HG03439 (cell line): ENCODE measurements at regions not wholly inside any gene's neighbourhood (a gene's known extent, or its start where the extent isn't known, plus 50 kb on each side); places are given as distances from the start of the nearest gene placed in this dataset.
"Not testable (repeated sequence)": the region's sequence is repeated elsewhere in the genome, so short reads cannot be mapped to it uniquely, and the experiment has no call there.

Source experiments
- ATAC-seq: cut with Tn5 transposase; IDR thresholded peaks from one replicate; pipeline ENCODE4 v1.9.1; 2021; ENCODE audit warnings: mild to moderate bottlenecking, moderate library complexity; ENCODE audit not compliant: unreplicated experiment

DNA sequence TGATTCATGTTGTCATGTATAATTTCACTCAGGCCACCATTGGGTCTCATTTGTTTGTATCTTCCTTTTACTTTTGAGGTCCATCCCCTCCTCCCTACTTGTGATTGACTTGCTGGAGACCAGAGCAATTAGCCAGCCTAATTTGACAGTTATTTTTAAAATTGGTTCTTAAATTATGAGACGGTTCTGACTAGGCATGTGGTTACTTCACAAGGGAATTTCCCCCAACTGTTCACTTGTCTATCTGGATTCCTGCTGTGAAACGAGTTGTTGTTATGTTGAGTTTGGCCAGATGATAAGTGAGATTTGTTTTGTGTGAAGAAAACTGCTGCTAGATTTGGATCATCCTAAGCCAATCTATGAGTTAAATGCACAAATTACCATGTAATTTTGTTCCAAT is 359.1 kb downstream of the BARHL2 start:
- peak; percentile 66 for ATAC-seq

DNA sequence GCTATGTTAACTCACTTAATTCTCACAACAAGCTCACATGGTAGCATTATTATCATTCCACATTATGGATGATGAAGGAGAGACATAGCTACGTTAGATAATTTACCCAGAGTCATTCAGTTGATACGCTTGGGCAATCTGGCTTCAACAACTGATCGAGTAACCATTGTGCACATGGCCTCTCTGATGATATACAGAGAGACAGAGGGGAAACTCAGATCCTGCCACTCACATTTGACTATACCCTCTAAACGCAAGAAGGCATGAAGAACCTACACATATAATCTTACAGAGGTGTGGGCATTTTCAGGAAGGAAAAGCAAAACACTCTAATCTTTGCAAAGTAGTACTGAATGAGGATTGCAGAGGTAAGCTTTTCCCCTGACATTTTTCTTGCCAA is 360.1 kb downstream of the BARHL2 start:
- ATAC-seq = no peak

DNA sequence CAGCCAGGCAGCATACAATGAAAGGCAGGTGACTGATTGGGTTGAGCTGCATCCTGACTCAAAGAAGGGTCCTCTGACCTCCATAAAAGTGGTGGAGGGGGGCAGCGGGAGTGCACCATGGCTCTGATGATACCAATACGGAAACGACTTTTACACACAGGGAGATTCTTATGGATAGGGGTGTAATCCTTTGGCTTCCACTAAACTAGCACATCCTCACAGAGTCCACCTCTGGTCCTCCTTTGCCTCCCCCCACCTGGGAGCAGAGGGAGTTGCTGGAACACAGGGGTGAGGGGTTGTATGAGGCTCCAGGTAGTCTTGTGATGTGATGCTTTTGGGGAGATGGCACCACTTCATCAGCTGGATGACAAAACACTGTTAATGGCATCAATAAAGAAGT is 361.0 kb downstream of the BARHL2 start:
- no peak for ATAC-seq

DNA sequence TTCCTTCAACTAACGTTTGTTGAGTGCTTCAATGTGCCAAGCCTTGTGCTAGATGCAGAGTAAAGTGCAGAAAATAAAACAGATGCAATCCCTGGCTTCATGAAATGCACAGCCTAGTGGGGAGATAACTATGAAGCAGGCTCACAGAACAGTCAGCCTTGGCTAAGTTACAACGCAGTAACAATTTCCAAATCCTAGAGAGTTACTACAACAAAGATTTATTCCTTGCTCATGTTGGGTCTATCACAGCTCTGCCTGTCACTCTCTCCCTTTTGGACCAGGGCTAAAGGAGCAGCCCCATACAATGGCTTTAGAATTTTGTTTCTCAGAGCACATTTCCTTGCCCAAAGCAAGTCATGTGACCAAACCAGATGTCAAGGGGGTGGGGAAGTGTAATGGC is 359.8 kb downstream of the ZNF326 start:
- ATAC-seq = no peak

DNA sequence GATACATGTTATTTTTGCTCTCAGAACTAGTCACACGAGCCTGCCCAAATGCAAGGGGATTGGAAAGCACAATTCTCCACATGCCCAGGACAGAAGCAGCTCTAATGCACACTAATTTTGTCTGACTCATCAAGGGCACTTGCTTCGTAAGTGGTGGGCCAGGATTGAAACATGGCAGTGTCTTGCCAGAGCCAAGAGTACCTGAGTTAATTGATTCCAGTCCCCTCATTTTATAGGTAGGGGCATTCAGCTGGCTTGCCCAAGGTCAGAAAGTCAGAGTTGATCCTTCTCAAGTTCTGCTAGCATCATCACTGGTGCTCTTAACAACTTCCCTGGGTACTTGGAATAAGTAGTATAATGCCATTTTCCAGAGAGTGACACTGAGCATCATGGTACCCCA is 356.1 kb downstream of the ZNF326 start:
- ATAC-seq = no peak

DNA sequence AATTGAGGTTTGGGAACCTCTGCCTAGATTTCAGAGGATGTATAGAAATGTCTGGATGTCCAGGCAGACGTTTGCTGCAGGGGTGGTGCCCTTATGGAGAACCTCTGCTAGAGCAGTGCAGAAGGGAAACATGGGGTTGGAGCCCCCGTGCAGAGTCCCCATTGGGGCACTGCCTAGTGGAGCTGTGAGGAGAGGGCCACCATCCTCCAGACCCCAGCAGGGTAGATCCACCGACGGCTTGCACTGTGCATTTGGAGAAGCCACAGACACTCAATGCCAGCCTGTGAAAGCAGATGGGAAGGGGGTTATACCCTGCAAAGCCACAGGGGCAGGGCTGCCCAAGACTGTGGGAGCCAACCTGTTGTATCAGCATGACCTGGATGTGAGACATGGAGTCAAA is 354.6 kb downstream of the ZNF326 start:
- ATAC-seq = no peak

DNA sequence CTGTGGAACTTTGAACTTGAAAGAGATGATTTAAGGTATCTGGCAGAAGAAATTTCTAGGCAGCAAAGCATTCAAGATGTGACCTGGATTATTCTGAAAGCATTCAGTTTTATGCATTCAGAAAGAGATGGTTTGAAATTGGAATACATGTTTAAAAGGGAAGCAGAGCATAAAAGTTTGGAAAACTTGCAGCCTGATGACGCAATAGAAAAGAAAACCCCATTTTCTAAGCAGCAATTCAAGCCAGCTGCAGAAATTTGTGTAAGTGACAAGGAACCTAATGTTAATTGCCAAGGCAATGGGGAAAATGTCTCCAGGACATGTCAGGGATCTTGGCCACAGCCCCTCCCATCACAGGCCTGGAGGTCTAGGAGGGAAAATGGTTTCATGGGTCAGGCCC is 354.0 kb downstream of the ZNF326 start:
- no peak for ATAC-seq

DNA sequence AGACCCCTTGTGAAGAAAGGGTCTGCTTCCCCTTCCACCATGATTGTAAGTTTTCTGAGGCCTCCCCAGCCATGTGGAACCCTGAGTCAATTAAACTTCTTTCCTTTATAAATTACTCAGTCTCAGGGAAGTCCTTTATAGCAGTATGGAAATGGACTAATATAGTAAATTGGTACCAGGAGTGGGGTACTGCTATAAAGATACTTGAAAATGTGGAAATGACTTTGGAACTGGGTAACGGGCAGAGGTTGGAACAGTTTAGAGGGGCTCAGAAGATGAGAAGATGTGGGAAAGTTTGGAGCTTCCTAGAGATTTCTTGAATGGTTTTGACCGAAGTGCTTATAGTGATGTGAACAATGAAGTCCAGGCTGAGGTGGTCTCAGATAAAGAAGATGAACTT is 353.5 kb downstream of the ZNF326 start:
- ATAC-seq = not testable (repeated sequence)

DNA sequence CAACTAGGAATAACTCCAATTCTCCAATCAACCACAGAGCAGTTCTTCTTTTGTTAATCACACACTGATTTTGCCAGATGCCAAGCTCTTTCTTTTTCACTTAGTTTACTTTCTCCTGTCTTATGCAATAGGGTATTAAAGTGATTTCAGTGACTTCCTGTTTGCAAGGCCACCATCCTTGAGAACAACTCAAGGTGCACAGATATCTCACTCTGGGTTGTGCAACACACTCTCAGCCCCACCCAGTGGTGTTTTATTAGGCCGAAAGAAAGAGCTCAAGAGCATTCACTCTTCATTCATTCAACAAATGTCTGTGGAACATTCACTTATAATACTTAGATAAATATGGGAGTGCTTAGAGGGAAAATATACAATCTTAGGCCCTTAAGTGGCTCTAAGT is 352.5 kb downstream of the ZNF326 start:
- ATAC-seq = no peak

DNA sequence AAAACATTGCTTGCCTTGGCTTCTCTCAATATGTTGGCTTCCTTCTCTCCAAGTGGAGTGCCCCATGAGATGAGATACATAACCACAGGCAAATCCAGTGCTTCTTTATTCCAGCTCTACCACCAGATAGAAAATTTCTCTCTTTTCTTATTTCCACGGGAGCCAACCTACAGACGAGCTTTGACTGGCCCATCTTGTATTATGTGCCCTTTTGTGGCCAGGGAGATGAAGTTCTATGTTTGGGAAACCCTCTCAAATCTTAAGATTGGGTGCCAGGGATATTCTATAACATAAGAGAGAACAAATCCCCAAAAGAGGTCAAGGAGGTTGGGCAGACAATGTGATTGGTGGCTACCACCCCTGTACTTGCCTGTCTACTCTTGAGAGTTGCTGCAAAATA is 351.8 kb downstream of the ZNF326 start:
- ATAC-seq = no peak

DNA sequence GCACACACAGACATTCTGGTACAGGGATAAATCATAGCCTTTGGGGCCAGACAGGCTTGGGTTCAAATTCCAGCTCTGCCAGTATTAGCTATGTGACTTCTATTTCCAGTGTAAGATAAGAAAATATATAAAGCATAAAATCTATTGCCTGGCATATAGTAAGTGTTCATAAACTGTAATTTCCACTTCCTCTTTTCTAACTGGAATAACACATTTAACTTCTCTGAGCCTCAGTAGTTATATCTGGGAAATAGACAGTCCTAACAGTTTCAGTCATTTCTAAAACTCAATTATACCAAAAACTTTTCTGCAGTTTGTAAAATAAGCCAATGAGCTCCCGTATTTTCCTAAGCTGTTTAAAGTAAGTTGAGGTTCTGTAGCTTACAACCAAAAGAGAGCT is 351.4 kb downstream of the ZNF326 start:
- no peak for ATAC-seq

DNA sequence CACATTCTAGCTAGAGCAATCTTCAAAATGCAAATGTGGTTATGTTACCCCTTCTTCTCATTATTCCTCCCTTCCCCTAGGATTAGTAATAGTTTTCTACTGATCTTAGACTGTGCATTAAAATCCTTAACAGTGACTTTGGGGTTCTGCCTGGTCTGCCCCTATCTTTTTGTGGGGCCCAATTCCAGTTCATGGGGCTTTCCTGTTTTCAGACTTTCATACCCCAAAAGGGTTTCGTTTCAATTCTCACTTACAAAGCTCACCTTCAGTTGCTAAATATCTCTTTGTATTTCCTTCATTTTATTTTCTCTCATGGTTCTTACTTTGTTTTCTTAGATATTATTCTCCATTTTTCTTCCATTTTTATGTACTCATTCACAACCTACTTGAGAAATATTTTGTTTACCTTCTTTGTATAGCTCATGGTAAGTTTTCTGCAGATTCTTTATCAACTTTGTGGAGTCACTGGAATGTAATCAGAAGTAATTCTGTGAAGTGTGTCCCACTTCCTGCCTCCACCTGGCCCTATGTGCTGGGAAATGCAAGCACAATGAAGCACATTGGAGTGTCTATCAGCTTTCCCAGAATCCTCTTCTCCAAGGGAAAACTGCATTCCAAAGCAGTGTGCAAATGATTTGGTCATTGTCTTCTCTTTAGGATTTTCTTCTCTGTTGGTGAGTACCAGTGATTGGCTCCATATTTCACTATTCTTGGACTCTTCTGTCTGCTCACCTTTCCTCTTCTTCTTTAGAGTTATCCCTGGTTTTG is 350.2 kb downstream of the ZNF326 start:
- no peak for ATAC-seq

DNA sequence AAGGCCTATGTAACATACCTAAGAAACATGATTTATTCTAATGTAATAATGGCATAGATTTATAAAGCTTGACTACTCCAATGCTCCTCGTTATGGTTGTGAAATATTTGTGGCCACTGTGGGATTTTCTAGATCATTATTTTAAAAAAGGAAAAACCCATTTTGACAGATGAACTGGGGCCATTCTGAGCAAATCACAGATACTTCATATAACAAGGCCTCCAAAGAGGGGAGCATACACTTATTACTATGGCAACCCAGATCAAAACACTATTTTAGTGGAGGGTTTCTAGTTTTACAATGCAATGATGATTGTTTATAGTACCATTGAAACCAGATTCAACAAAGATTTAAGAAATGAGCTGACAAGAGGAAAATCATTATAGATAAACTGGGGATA is 346.6 kb downstream of the ZNF326 start:
- no peak for ATAC-seq

DNA sequence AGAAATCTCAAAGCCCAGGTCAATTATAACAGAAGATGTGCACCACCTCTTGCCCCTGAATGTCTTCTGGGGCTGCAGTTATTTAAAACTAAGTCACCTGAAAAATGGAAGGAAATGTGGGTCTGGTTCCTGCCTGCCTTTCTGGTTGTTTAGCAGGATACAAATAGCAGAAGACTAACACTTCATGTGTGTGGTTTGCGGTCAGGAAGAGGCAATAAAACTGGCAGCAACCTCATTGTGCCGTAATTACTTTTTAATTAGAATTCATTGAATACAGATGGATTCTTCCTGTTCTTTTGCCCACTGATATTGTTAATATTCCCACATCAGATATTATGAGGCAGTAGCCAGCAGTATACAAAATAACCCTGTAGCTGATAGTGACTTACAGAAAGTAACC is 345.7 kb downstream of the ZNF326 start:
- ATAC-seq = no peak

DNA sequence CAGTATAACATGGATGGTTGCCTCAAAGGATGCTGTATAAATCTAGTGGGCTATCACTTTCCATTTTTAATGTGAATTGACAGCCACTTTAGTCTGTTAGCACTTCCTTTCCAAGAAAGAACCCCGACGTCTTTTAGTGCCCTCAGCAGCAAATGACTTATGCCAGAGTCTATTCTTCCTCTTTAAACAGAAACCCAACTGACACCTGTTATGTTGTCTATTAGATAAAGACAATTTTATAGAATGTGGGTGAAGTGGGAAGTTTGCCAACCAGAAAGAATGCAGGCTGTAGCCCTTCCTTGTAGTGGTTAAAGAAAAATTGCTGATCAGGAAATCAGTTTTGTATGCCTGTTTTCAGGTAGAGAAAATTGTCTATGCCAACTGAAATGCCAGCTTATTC is 344.9 kb downstream of the ZNF326 start:
- ATAC-seq = no peak

DNA sequence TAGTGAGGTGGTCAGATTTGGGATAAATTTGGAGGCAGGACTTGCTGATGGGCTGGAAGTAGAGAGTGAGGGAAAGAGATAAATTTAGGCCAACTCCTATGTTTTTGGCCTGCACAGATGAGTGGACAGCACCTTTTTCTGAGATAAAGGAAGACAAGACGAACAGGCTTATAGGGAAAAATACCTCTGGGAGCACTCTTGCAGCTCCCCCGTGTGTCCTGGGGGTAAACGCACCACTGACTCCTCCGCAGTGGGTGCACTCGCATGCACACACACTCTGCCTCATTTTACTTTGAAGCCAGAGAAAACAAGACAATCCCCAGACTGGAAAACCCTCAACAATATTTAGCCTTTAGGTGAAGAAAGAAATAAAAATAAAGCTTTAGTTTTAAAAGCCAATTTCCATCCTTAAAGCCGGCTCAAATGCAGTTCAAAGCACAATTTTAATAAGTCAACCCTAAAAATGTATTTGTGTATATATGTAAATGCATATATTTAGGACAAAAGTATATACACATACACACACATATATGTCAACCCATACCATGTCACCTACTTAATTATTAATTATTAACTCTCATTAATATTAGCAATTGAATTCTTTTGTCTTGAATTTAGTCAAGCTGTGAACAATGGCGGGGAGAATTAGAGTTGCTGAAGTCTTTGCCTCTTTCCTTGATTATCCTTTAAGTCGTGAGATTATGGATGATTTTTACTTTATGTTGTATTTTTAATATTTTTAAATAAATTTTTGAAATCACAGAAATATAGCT is 341.8 kb downstream of the ZNF326 start:
- no peak for ATAC-seq

DNA sequence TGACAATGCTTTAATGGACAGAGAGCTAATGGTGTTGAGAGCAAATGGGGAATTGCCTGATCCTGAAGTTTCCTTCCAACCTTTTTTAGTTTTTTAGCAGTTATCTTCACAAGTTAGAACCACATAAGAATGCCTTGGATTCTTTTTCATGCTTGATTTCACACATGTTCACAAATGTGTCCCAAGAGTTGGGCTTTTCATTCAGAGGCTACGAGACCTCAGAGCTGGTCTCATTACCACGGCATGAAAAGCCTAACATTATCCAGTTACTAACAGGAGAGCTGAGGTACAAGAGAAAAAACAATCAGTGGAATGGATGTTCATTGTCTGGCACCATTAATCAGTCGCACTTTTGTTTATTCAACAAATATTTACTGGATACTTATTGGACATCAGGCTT is 340.6 kb downstream of the ZNF326 start:
- no peak for ATAC-seq

DNA sequence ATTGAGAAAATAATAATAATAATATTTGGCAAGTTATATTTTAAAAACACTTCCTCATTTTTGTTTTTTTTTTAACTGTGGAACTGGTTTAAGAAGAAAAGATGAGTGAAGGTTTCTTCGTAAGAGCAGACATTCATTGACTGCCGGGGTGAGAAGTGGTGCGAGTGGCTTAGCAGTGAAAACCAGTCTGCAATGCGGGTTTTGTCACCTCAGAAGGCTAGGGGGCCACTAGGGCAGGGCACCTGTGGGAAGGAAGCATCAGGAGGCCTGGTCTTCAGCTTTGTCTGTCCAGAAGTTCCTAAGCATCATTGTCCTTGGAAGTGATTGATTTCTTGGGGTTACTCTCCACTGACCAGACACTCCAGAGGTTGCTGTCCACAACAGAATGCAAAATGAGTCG is 339.2 kb downstream of the ZNF326 start:
- ATAC-seq = no peak

DNA sequence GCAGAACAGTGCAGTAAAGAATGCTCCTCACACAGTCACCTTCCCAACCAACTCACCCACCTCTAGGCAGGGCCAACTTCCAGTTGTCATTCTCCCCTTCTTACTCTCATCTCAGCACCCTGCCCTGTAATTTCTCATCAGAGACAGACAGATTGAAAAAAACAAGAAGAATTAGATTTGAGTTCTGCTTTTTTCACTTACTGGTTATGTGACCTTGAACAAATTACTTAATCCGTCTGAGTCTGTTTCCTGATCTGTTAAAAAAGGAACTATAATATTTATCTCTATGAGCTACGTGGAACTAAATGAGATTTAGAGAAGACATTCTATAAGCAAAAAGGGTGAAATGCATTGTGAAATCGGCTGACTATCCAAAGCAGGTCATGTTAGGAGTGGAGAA is 330.3 kb downstream of the ZNF326 start:
- no peak for ATAC-seq

DNA sequence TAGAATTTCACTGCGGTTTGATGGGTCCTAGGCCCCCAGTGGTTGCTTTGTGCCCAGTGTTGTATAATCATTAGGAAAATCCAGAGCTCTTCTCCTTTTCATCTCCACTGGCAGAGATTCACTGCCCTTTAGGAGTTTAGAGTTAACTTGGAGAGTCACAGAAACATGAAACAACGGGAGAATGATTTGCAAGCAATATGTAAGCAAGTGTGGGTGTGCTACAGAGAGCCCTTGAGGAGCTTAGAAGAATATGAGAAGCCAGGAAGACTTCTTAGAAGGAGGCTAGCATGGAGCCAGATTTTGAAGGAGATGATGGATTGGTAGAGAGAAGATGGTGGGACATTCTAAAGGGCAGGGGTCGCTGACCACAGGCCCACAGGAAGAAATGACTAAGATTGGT is 327.3 kb downstream of the ZNF326 start:
- ATAC-seq = no peak

DNA sequence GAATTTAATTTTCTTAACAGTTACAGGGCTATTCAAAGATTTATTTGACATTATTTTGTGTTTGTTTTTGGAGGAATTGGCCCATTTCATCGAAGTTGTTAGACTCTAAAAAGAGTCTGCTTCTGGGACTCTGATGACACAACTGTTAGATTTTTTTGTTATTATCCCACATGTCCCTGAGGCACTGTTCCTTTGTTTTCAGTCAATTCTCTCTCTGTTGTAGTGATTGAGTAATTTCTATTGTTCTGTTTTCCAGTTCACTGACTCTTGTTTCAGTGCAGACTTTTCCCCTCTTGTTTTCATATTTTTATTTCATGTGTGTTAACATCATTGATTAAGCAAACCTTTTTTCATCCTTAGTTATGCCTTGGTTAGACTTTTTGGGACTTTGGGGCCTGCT is 325.0 kb downstream of the ZNF326 start:
- no peak for ATAC-seq

DNA sequence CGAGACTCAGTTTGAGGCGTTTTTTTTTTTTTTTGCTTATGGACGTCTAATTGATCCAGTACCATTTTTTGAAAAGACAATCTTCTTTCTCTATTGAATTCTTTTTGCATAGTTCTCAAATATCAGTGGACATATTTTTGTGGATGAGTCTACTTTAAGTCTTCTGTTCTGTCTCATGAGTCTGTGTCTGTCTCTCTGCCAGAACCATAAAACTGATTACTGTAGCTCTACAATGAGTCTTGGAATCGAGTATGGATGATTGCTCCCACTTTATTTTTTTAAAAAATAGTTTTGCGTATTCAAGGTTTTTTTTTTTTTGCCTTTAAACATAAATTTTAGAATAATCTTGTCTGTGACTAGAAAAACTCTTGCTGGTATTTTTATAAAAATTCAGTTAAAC is 323.5 kb downstream of the ZNF326 start:
- no peak for ATAC-seq

DNA sequence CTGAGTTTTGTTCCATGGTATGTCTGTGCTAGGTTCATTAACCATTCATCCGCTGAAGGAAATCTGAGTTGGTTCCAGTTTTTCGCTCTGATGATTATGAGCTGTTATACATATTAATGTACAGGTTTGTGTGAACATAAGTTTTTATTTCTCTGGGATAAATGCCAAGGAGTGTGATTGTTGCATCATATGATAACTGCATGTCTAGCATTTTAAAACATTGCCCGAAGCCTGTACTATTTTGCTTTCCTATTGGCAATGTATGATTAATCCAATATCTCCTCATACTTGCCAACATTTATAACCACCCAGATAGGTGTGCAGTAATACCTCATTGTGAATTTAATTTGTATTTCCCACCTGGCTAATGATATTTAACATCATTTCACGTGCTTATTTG is 322.7 kb downstream of the ZNF326 start:
- ATAC-seq = no peak
